ENCODE measurements at regions not wholly inside any gene's neighbourhood (a gene's known extent, or its start where the extent isn't known, plus 50 kb on each side); places are given as distances from the start of the nearest gene placed in this dataset.

GRCh38 chr1:201713086-201713810, 115.7 kb upstream of the IPO9 start:
- Histone ChIP-seq H2BK5ac (ENCODE audit: low read length) (no peak overlapping the region), H3K27ac (ENCODE audit: low read depth, low read length) (peak overlapping the region; percentile 57), H2BK15ac (replicated peaks; ENCODE audit: low read depth) (no peak overlapping the region), H3K4ac (ENCODE audit: low read depth, low read length) (no peak overlapping the region), H3K23ac (ENCODE audit: low read length) (no peak overlapping the region), H4K5ac (ENCODE audit: low read length) (no peak overlapping the region), H3K4me3 (ENCODE audit: low read length) (no peak overlapping the region), H3K4me2 (ENCODE audit: low read length) (no peak overlapping the region), H3K27me3 (ENCODE audit: insufficient read depth, low read length, poor library complexity) (no peaks in the 10 kb centered on the region), H2BK120ac (ENCODE audit: low read depth, low read length) (no peak overlapping the region), H2AK5ac (ENCODE audit: low read length) (no peak overlapping the region), H3K36me3 (ENCODE audit: control insufficient read depth, insufficient read depth, low read length) (no peaks in the 10 kb centered on the region), H3K56ac (ENCODE audit: low read length) (no peak overlapping the region), H3K79me2 (ENCODE audit: control insufficient read depth, insufficient read depth, low read length) (no peaks in the 10 kb centered on the region), H3K9ac (ENCODE audit: low read length) (no peak overlapping the region), H3K4me1 (ENCODE audit: control insufficient read depth, low read depth, low read length) (no peaks in the 10 kb centered on the region), H3K79me1 (ENCODE audit: low read length) (no peaks in the 10 kb centered on the region), H3K18ac (ENCODE audit: low read length) (no peak overlapping the region), H4K8ac (ENCODE audit: low read depth, low read length) (no peak overlapping the region)
- WGBS (ENCODE audit: extremely low coverage, insufficient coverage, low lambda C conversion rate) = no CpG with 5 or more reads among the region's 3 CpGs
- DNase-seq = peak; percentile 97

- H3K27me3 ChIP-seq (ENCODE audit: insufficient read depth, low read length, poor library complexity) = no peaks in the 10 kb centered on the region
- no peak overlapping the region for H2BK5ac ChIP-seq (ENCODE audit: low read length)
- no peak overlapping the region for H2BK120ac ChIP-seq (ENCODE audit: low read depth, low read length)
- no peak overlapping the region for H3K4me2 ChIP-seq (ENCODE audit: low read length)
- peaks cover 6% of the 10 kb centered on the region for H3K4me1 ChIP-seq (ENCODE audit: control insufficient read depth, low read depth, low read length)
- no peaks in the 10 kb centered on the region for H3K79me2 ChIP-seq (ENCODE audit: control insufficient read depth, insufficient read depth, low read length)
- no CpG with 5 or more reads among the region's 9 CpGs for WGBS (ENCODE audit: extremely low coverage, insufficient coverage, low lambda C conversion rate)
- H3K4me3 ChIP-seq (ENCODE audit: low read length) = no peak overlapping the region
- no peak overlapping the region for H4K8ac ChIP-seq (ENCODE audit: low read depth, low read length)
- H3K23ac ChIP-seq (ENCODE audit: low read length) = no peak overlapping the region
- H3K27ac ChIP-seq (ENCODE audit: low read depth, low read length) = no peak overlapping the region
- H2AK5ac ChIP-seq (ENCODE audit: low read length) = no peak overlapping the region
- no peaks in the 10 kb centered on the region for H3K79me1 ChIP-seq (ENCODE audit: low read length)
- H2BK15ac ChIP-seq (replicated peaks; ENCODE audit: low read depth) = no peak overlapping the region
- no peaks in the 10 kb centered on the region for H3K36me3 ChIP-seq (ENCODE audit: control insufficient read depth, insufficient read depth, low read length)
- H3K18ac ChIP-seq (ENCODE audit: low read length) = no peak overlapping the region
- peak; percentile 95 for DNase-seq
- no peak overlapping the region for H3K56ac ChIP-seq (ENCODE audit: low read length)
- H3K4ac ChIP-seq (ENCODE audit: low read depth, low read length) = no peak overlapping the region
- H3K9ac ChIP-seq (ENCODE audit: low read length) = no peak overlapping the region
- no peak overlapping the region for H4K5ac ChIP-seq (ENCODE audit: low read length)
Observed at GRCh38 chr1:201714542-201715329, 114.2 kb upstream of the IPO9 start.

DNA sequence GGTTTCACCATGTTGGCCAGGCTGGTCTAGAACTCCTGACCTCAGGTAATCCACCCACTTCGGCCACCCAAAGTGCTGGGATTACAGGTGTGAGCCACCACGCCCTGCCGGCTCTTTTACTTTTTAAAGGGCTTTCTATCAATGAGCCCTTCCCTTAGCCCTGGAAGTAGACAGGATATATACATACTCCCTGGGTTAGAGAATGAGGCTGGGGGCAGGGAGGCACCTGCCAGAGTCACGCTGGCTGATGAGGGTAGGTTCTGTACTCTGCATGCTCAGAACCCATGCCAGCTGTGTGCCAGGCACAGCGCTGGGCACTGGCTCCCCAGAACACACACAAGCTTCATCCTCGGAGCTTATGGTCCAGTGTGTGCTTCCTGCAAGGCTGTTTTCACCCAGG, 113.6 kb upstream of the IPO9 start:
- H3K27ac ChIP-seq (ENCODE audit: low read depth, low read length) = no peak overlapping the region
- H3K9ac ChIP-seq (ENCODE audit: low read length) = no peak overlapping the region
- H2BK120ac ChIP-seq (ENCODE audit: low read depth, low read length) = no peak overlapping the region
- H3K4ac ChIP-seq (ENCODE audit: low read depth, low read length) = no peak overlapping the region
- no peak overlapping the region for H3K4me2 ChIP-seq (ENCODE audit: low read length)
- no peak overlapping the region for H3K23ac ChIP-seq (ENCODE audit: low read length)
- no peaks in the 10 kb centered on the region for H3K27me3 ChIP-seq (ENCODE audit: insufficient read depth, low read length, poor library complexity)
- H4K5ac ChIP-seq (ENCODE audit: low read length) = no peak overlapping the region
- H3K36me3 ChIP-seq (ENCODE audit: control insufficient read depth, insufficient read depth, low read length) = no peaks in the 10 kb centered on the region
- H4K8ac ChIP-seq (ENCODE audit: low read depth, low read length) = no peak overlapping the region
- no peak overlapping the region for H3K18ac ChIP-seq (ENCODE audit: low read length)
- no peaks in the 10 kb centered on the region for H3K79me2 ChIP-seq (ENCODE audit: control insufficient read depth, insufficient read depth, low read length)
- H2BK15ac ChIP-seq (replicated peaks; ENCODE audit: low read depth) = no peak overlapping the region
- no peak overlapping the region for H3K4me3 ChIP-seq (ENCODE audit: low read length)
- no peak overlapping the region for H2BK5ac ChIP-seq (ENCODE audit: low read length)
- no CpG with 5 or more reads among the region's 6 CpGs for WGBS (ENCODE audit: extremely low coverage, insufficient coverage, low lambda C conversion rate)
- no peak for DNase-seq
- no peaks in the 10 kb centered on the region for H3K79me1 ChIP-seq (ENCODE audit: low read length)
- no peak overlapping the region for H3K56ac ChIP-seq (ENCODE audit: low read length)
- no peak overlapping the region for H2AK5ac ChIP-seq (ENCODE audit: low read length)
- H3K4me1 ChIP-seq (ENCODE audit: control insufficient read depth, low read depth, low read length) = peaks cover 11% of the 10 kb centered on the region

DNA sequence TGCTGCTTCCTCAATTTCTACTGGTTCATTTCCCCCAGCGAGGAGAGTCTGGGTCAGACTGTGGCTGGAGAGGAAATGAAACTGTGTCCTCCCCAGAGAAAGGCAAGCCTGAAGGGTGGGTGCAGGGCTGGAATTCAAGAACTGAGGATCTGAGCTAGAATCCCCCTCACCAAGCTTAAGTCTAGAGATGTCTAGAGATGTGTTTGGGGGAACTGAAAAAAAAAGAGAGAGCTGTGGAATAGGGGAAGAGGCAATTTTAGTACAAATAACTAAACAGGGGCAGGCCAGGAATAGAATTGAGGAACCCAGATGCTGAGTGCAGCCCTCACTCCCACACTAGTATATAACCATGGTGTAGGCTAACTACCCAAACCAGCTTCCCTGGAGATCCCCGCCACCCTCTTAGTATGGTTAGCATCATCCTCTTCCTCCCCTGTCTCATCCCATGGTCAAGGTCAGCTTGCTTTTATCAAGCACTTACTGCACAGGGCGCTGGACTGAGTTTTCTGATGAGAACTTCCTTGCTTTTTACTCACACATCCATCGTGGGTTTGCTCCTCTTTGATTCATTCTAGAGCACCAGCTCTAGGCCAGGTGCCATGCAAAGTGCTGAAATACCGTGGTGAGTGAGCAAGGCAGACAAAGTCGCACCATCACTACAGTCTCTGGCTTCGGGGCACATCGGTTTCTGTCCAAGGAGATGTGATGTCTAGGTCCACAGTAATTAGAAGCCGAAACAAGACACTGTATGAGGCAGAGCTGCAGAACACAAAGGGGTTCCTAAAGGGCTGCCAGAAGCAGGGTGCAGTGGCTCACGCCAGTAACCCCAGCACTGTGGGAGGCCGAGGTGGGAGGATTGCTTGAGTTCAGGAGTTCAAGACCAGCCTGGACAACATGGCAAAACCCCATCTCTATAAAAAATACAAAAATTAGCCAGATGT, 112.9 kb upstream of the IPO9 start:
- Histone ChIP-seq H3K79me2 (ENCODE audit: control insufficient read depth, insufficient read depth, low read length) (no peaks in the 10 kb centered on the region), H2AK5ac (ENCODE audit: low read length) (no peak overlapping the region), H3K4ac (ENCODE audit: low read depth, low read length) (no peak overlapping the region), H3K27me3 (ENCODE audit: insufficient read depth, low read length, poor library complexity) (no peaks in the 10 kb centered on the region), H3K4me1 (ENCODE audit: control insufficient read depth, low read depth, low read length) (peaks cover 16% of the 10 kb centered on the region), H2BK15ac (replicated peaks; ENCODE audit: low read depth) (no peak overlapping the region), H3K27ac (ENCODE audit: low read depth, low read length) (no peak overlapping the region), H3K18ac (ENCODE audit: low read length) (no peak overlapping the region), H3K36me3 (ENCODE audit: control insufficient read depth, insufficient read depth, low read length) (no peaks in the 10 kb centered on the region), H3K9ac (ENCODE audit: low read length) (no peak overlapping the region), H3K4me3 (ENCODE audit: low read length) (no peak overlapping the region), H3K56ac (ENCODE audit: low read length) (no peak overlapping the region), H3K4me2 (ENCODE audit: low read length) (no peak overlapping the region), H3K79me1 (ENCODE audit: low read length) (no peaks in the 10 kb centered on the region), H3K23ac (ENCODE audit: low read length) (no peak overlapping the region), H4K5ac (ENCODE audit: low read length) (no peak overlapping the region), H2BK5ac (ENCODE audit: low read length) (no peak overlapping the region), H2BK120ac (ENCODE audit: low read depth, low read length) (no peak overlapping the region), H4K8ac (ENCODE audit: low read depth, low read length) (no peak overlapping the region)
- no peak for DNase-seq
- no CpG with 5 or more reads among the region's 11 CpGs for WGBS (ENCODE audit: extremely low coverage, insufficient coverage, low lambda C conversion rate)

DNA sequence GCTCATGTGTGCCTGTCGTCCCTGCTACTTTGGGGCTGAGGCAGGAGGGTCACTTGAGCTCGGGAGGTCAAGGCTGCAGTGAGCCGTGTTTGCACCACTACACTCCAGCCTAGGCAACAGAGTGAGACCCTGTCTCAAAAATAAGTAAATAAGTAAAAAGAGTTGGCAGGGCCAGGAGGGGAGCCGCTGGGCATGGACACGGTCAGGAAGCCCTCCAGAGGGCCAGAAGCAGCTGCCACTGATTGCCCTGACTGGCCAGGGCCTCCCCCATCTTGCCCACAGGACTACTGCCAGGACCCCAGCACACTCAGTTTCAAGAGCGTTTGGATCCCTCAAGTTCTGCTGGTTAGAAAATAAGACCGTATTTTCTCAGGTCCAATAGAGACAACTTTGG, 112.2 kb upstream of the IPO9 start:
- Histone ChIP-seq H3K27me3 (ENCODE audit: insufficient read depth, low read length, poor library complexity) (no peaks in the 10 kb centered on the region), H3K4ac (ENCODE audit: low read depth, low read length) (no peak overlapping the region), H2BK120ac (ENCODE audit: low read depth, low read length) (no peak overlapping the region), H3K9ac (ENCODE audit: low read length) (no peak overlapping the region), H2BK15ac (replicated peaks; ENCODE audit: low read depth) (no peak overlapping the region), H2AK5ac (ENCODE audit: low read length) (no peak overlapping the region), H4K8ac (ENCODE audit: low read depth, low read length) (no peak overlapping the region), H3K27ac (ENCODE audit: low read depth, low read length) (no peak overlapping the region), H3K36me3 (ENCODE audit: control insufficient read depth, insufficient read depth, low read length) (no peaks in the 10 kb centered on the region), H3K4me3 (ENCODE audit: low read length) (no peak overlapping the region), H3K56ac (ENCODE audit: low read length) (no peak overlapping the region), H3K4me2 (ENCODE audit: low read length) (no peak overlapping the region), H3K23ac (ENCODE audit: low read length) (no peak overlapping the region), H3K79me2 (ENCODE audit: control insufficient read depth, insufficient read depth, low read length) (no peaks in the 10 kb centered on the region), H3K18ac (ENCODE audit: low read length) (no peak overlapping the region), H3K4me1 (ENCODE audit: control insufficient read depth, low read depth, low read length) (peaks cover 21% of the 10 kb centered on the region), H3K79me1 (ENCODE audit: low read length) (no peaks in the 10 kb centered on the region), H2BK5ac (ENCODE audit: low read length) (no peak overlapping the region), H4K5ac (ENCODE audit: low read length) (no peak overlapping the region)
- DNase-seq = no peak
- no CpG with 5 or more reads among the region's 7 CpGs for WGBS (ENCODE audit: extremely low coverage, insufficient coverage, low lambda C conversion rate)

Measured in mesendoderm (in vitro differentiated cells).